Kidney epithelial cell (primary cell): ENCODE measurements at regions not wholly inside any gene's neighbourhood (a gene's known extent, or its start where the extent isn't known, plus 50 kb on each side); places are given as distances from the start of the nearest gene placed in this dataset.
A peak's percentile ranks its signal among the peaks of the same experiment; 100 is the strongest.

Source experiments
- DNase-seq: peaks from one replicate; pipeline ENCODE4 v3.0.0-alpha.2; 2010; ENCODE audit warnings: low read depth
- H3K27me3 ChIP-seq: 2 replicates; pipeline ENCODE4 v1.6.0; 2011; ENCODE audit warnings: low read length; ENCODE audit not compliant: control insufficient read depth, insufficient read depth
- H3K36me3 ChIP-seq: 2 replicates; pipeline ENCODE4 v1.5.1; 2011; ENCODE audit warnings: low read length; ENCODE audit not compliant: control insufficient read depth, insufficient read depth
- H3K4me3 ChIP-seq: 2 replicates; pipeline ENCODE4 v1.5.1; 2011; ENCODE audit warnings: low read depth, mild to moderate bottlenecking, control low read depth, low read length
- TF ChIP-seq, protein P1 (sequence below): IDR thresholded peaks from 2 replicates; pipeline ENCODE4 v1.5.1; 2011; ENCODE audit warnings: mild to moderate bottlenecking, moderate library complexity, low read length, control low read depth, inconsistent platforms; ENCODE audit not compliant: insufficient read depth, poor library complexity, severe bottlenecking

DNA sequence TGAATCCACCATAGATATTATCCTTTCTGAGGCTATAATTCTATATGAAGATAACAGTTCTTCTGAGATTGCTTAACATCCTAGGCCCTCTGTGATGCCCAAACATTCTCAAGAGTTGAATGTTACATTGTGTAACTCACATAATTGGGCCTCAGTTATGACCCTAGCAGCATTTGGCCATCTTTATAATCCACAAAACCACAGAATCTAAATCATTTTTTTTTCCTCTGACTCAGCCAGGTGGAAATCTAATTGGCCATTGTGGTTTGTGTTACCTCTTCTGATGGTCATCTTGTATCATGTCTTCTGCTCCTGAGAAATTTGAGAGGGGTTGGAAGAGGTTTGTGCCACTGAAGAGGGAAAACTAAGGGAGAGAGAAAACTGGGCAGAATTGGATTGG, 99.5 kb downstream of the LINC00237 start:
- TF ChIP-seq, protein P1, sequence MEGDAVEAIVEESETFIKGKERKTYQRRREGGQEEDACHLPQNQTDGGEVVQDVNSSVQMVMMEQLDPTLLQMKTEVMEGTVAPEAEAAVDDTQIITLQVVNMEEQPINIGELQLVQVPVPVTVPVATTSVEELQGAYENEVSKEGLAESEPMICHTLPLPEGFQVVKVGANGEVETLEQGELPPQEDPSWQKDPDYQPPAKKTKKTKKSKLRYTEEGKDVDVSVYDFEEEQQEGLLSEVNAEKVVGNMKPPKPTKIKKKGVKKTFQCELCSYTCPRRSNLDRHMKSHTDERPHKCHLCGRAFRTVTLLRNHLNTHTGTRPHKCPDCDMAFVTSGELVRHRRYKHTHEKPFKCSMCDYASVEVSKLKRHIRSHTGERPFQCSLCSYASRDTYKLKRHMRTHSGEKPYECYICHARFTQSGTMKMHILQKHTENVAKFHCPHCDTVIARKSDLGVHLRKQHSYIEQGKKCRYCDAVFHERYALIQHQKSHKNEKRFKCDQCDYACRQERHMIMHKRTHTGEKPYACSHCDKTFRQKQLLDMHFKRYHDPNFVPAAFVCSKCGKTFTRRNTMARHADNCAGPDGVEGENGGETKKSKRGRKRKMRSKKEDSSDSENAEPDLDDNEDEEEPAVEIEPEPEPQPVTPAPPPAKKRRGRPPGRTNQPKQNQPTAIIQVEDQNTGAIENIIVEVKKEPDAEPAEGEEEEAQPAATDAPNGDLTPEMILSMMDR = no peak
- Histone ChIP-seq H3K27me3 (no peaks in the 10 kb centered on the region), H3K36me3 (no peaks in the 10 kb centered on the region), H3K4me3 (no peak overlapping the region)
- no peak for DNase-seq

DNA sequence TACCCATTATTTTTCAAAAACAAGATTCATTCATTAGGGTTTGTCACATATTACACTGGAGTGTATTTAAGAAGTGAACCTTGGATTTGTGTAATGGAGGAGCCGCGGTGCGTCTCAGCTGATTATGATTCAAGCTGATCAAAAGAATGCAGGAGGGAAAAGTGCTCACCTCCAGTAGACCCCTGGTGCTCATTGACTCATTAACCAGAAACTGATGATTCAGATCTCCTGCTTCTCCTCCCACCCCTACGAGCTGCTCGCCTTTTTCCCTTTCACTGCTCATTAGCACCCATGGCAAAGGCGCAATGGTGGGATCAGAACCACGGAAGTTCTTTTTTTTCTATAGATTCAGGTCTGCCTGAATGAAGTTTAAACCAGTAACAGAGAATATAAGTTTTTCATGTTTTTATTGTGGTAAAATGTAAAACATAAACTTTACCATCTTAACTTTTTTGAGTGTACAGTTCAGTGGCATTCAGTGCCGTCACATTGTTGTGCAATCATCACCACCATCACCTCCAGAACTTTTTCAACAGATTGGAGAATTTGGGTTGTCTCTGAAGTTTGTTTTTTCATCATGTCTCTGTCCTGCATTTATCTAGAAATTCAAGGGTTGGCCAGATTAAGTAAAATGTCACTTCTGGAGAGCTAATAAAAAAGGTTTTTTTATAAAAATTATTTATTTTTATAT, 101.6 kb downstream of the LINC00237 start:
- TF ChIP-seq, protein P1 = no peak
- DNase-seq = peak; percentile 23
- Histone ChIP-seq H3K27me3 (no peaks in the 10 kb centered on the region), H3K36me3 (no peaks in the 10 kb centered on the region), H3K4me3 (no peak overlapping the region)

- TF ChIP-seq, protein P1 = no peak
- Histone ChIP-seq H3K36me3 (no peaks in the 10 kb centered on the region), H3K4me3 (no peak overlapping the region), H3K27me3 (no peaks in the 10 kb centered on the region)
- DNase-seq = no peak
Observed at GRCh38 chr20:21003902-21004301, 102.3 kb downstream of the LINC00237 start.

DNA sequence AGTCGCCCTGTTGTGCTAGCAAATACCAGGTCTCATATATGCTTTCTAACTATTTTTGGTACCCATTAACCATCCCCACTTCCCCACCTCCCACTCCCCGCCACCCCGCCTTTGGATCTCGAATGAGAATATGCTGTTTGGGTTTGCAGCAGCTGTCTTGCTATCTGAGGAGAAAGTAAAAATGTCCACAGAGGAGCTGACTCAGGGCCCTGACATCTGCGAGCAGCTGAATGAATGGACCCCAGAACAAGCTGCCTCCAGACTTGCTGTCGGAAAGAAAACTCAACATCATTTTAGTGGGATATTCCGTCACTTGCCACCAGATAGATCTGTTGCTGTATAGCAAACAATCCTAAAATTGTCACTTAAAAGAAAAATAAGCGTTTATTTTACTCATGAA, 103.7 kb downstream of the LINC00237 start:
- no peaks in the 10 kb centered on the region for H3K27me3 ChIP-seq
- TF ChIP-seq, protein P1 = no peak

GRCh38 chr20:20993372-20993771, 112.8 kb downstream of the LINC00237 start:
- TF ChIP-seq, protein P1 = no peak
- Histone ChIP-seq H3K4me3 (no peak overlapping the region), H3K36me3 (no peaks in the 10 kb centered on the region), H3K27me3 (peaks cover 2% of the 10 kb centered on the region)
- no peak for DNase-seq

More for the DNA sequence above, 103.7 kb downstream of the LINC00237 start:
- no peaks in the 10 kb centered on the region for H3K36me3 ChIP-seq
- no peak for DNase-seq
- H3K4me3 ChIP-seq = no peak overlapping the region
